H1 (cell line): ENCODE measurements at regions not wholly inside any gene's neighbourhood (a gene's known extent, or its start where the extent isn't known, plus 50 kb on each side); places are given as distances from the start of the nearest gene placed in this dataset.

Experiments
- CTCF ChIA-PET: fragments of 300-600 bp; sonication (Branson Sonifier 250); formaldehyde crosslinking; loops from one replicate; lab custom pipeline; 2021; ENCODE audit not compliant: partially characterized antibody; lab: Charles Lee
- POLR2A ChIA-PET: fragments of 300-600 bp; sonication (Branson Sonifier 250); formaldehyde crosslinking; loops from one replicate; lab custom pipeline; 2021; ENCODE audit warnings: inconsistent platforms; ENCODE audit not compliant: partially characterized antibody; lab: Charles Lee
- DNase-seq, 2 experiments: peaks; one replicate each; pipeline versions ENCODE4 v3.0.0 to v3.0.0-alpha.2; 2010 to 2022; ENCODE audit warnings: low spot score in 2 of 2, low read depth in 1 of 2, mixed read lengths in 1 of 2
- FAIRE-seq: peaks from 2 replicates; lab custom pipeline; 2011; peaks lifted over from hg19 to GRCh38; lab: Jason Lieb, UNC
- H2AFZ ChIP-seq: 2 replicates; pipeline ENCODE4 v1.8.1; 2012; ENCODE audit warnings: low read length, inconsistent platforms
- H2AK5ac ChIP-seq: 2 replicates; pipeline ENCODE4 v1.6.1; 2013; ENCODE audit warnings: low read depth, low read length
- H2BK120ac ChIP-seq: replicated peaks from 2 replicates; pipeline ENCODE3; 2013; ENCODE audit warnings: low read depth, low read length, inconsistent platforms
- H2BK12ac ChIP-seq: 2 replicates; pipeline ENCODE4 v1.6.1; 2013; ENCODE audit warnings: low read depth, low read length
- H2BK15ac ChIP-seq: 2 replicates; pipeline ENCODE4 v1.6.1; 2013; ENCODE audit warnings: low read length
- H2BK20ac ChIP-seq: 2 replicates; pipeline ENCODE4 v1.6.1; 2013; ENCODE audit warnings: low read length
- H2BK5ac ChIP-seq: 2 replicates; pipeline ENCODE4 v1.6.1; 2013; ENCODE audit warnings: low read depth, low read length
- H3K14ac ChIP-seq: 2 replicates; pipeline ENCODE4 v1.6.1; 2013; ENCODE audit warnings: inconsistent platforms; ENCODE audit not compliant: insufficient read length
- H3K18ac ChIP-seq: 2 replicates; pipeline ENCODE4 v1.6.1; 2013; ENCODE audit warnings: low read length; ENCODE audit errors: extremely low read depth
- H3K23ac ChIP-seq: 2 replicates; pipeline ENCODE4 v1.6.1; 2013; ENCODE audit warnings: inconsistent platforms; ENCODE audit not compliant: insufficient read length
- H3K23me2 ChIP-seq: 2 replicates; pipeline ENCODE4 v1.6.1; 2013; ENCODE audit warnings: low read depth, low read length
- H3K27ac ChIP-seq: 2 replicates; pipeline ENCODE4 v1.6.1; 2011; ENCODE audit warnings: low read depth, low read length, inconsistent platforms
- H3K27me3 ChIP-seq, 4 experiments: replicated peaks in 1 of 4; 1 replicate in 1 of 4; 2 replicates in 3 of 4; pipeline versions ENCODE4 v1.6.1 to v1.8.1; 2011 to 2013; ENCODE audit warnings: low read length in 3 of 4, mild to moderate bottlenecking in 3 of 4, inconsistent platforms in 2 of 4, mixed read lengths in 2 of 4, moderate library complexity in 1 of 4; ENCODE audit not compliant: control insufficient read depth in 3 of 4, insufficient read depth in 3 of 4; ENCODE audit errors: extremely low read depth in 1 of 4
- H3K36me3 ChIP-seq, 4 experiments: 2 replicates each; pipeline versions ENCODE4 v1.6.1 to v1.8.1; 2011 to 2013; ENCODE audit warnings: mild to moderate bottlenecking in 4 of 4, low read length in 3 of 4, moderate library complexity in 2 of 4, control low read depth in 1 of 4, inconsistent platforms in 1 of 4; ENCODE audit not compliant: insufficient read depth in 4 of 4, control insufficient read depth in 2 of 4
- H3K4ac ChIP-seq: replicated peaks from 2 replicates; pipeline ENCODE3; 2013; ENCODE audit warnings: low read length, low read depth, mixed read lengths, inconsistent platforms; ENCODE audit not compliant: insufficient read length
- H3K4me1 ChIP-seq, 4 experiments: replicated peaks in 1 of 4; 1 replicate in 1 of 4; 2 replicates in 3 of 4; pipeline versions ENCODE4 v1.6.1 to v1.8.1; 2011 to 2013; ENCODE audit warnings: low read length in 3 of 4, inconsistent platforms in 2 of 4, mixed read lengths in 1 of 4; ENCODE audit not compliant: insufficient read depth in 4 of 4, control insufficient read depth in 3 of 4
- H3K4me2 ChIP-seq, 2 experiments: 2 replicates each; pipeline versions ENCODE4 v1.6.1 to v1.8.1; 2011 to 2013; ENCODE audit warnings: low read depth in 2 of 2, low read length in 2 of 2, control low read depth in 1 of 2, inconsistent platforms in 1 of 2, mild to moderate bottlenecking in 1 of 2; ENCODE audit not compliant: insufficient read depth in 1 of 2
- H3K4me3 ChIP-seq, 4 experiments: fragments of 200-600, 300-600 bp in 1 of 4; sonication (generic), shearing (Covaris generic), sonication (Bioruptor Twin) in 1 of 4; 2 replicates each; pipeline versions ENCODE4 v1.5.1 to v1.8.1; 2011 to 2016; ENCODE audit warnings: low read length in 4 of 4, low read depth in 3 of 4, control low read depth in 2 of 4, inconsistent platforms in 2 of 4, mild to moderate bottlenecking in 2 of 4, mixed read lengths in 1 of 4, moderate library complexity in 1 of 4; ENCODE audit not compliant: insufficient read depth in 2 of 4; ENCODE audit errors: extremely low read depth in 1 of 4
- H3K56ac ChIP-seq: replicated peaks from 2 replicates; pipeline ENCODE3; 2013; ENCODE audit warnings: low read depth, mild to moderate bottlenecking, mixed read lengths, low read length, inconsistent platforms; ENCODE audit not compliant: insufficient read length
- H3K79me1 ChIP-seq: 2 replicates; pipeline ENCODE4 v1.6.1; 2013; ENCODE audit warnings: low read depth, low read length, control low read depth
- H3K79me2 ChIP-seq, 2 experiments: 2 replicates each; pipeline versions ENCODE4 v1.6.1 to v1.8.1; 2012 to 2013; ENCODE audit warnings: low read length in 2 of 2, mild to moderate bottlenecking in 2 of 2, inconsistent platforms in 1 of 2; ENCODE audit not compliant: insufficient read depth in 2 of 2, control insufficient read depth in 1 of 2
- H3K9ac ChIP-seq, 4 experiments: replicated peaks in 1 of 4; 1 replicate in 1 of 4; 2 replicates in 3 of 4; pipeline versions ENCODE4 v1.6.1 to v1.8.1; 2011 to 2013; ENCODE audit warnings: low read depth in 3 of 4, low read length in 3 of 4, control low read depth in 2 of 4, mild to moderate bottlenecking in 2 of 4, moderate library complexity in 2 of 4, inconsistent platforms in 1 of 4; ENCODE audit errors: extremely low read depth in 1 of 4
- H3K9me3 ChIP-seq, 2 experiments: 2 replicates each; pipeline versions ENCODE4 v1.6.1 to v1.8.1; 2012 to 2013; ENCODE audit warnings: mild to moderate bottlenecking in 2 of 2, moderate library complexity in 2 of 2, control low read depth in 1 of 2, inconsistent platforms in 1 of 2, low read depth in 1 of 2, low read length in 1 of 2, mixed read lengths in 1 of 2; ENCODE audit not compliant: insufficient read depth in 2 of 2
- H4K20me1 ChIP-seq, 2 experiments: replicated peaks in 1 of 2; 2 replicates each; pipeline versions ENCODE3 to v1.8.1; 2011 to 2013; ENCODE audit warnings: inconsistent platforms in 2 of 2, low read length in 2 of 2, mild to moderate bottlenecking in 1 of 2; ENCODE audit not compliant: insufficient read depth in 2 of 2, control insufficient read depth in 1 of 2
- H4K5ac ChIP-seq: 2 replicates; pipeline ENCODE4 v1.6.1; 2013; ENCODE audit warnings: low read length, low read depth, mixed read lengths, inconsistent platforms; ENCODE audit not compliant: insufficient read length
- H4K8ac ChIP-seq: 2 replicates; pipeline ENCODE4 v1.8.0; 2013; ENCODE audit warnings: mild to moderate bottlenecking, moderate library complexity, low read length, inconsistent platforms; ENCODE audit not compliant: insufficient read depth; ENCODE audit errors: extremely low read depth
- H4K91ac ChIP-seq: replicated peaks from 2 replicates; pipeline ENCODE3; 2013; ENCODE audit warnings: low read length, mixed read lengths, inconsistent platforms; ENCODE audit not compliant: insufficient read length
- CEBPB ChIP-seq: IDR thresholded peaks from 2 replicates; pipeline ENCODE4 v1.6.1; 2012; ENCODE audit warnings: low read depth, low read length
- EP300 ChIP-seq, 2 experiments: IDR thresholded peaks; 1 replicate in 1 of 2; 2 replicates in 1 of 2; pipeline ENCODE4 v1.6.1; 2011 to 2012; ENCODE audit warnings: low read depth in 2 of 2, low read length in 2 of 2, mild to moderate bottlenecking in 2 of 2, borderline replicate concordance in 1 of 2, inconsistent platforms in 1 of 2, moderate library complexity in 1 of 2
- GTF2F1 ChIP-seq: IDR thresholded peaks from 2 replicates; pipeline ENCODE4 v1.6.1; 2012; ENCODE audit warnings: low read depth, low read length, improper control_type of control experiment, borderline replicate concordance
- HDAC2 ChIP-seq, 2 experiments: fragments of 300-600 bp in 1 of 2; sonication (generic) in 1 of 2; IDR thresholded peaks; 2 replicates each; pipeline ENCODE4 v1.6.1; 2011 to 2012; ENCODE audit warnings: low read depth in 2 of 2, low read length in 2 of 2, mild to moderate bottlenecking in 2 of 2, moderate library complexity in 2 of 2, borderline replicate concordance in 1 of 2, inconsistent platforms in 1 of 2
- NRF1 ChIP-seq: IDR thresholded peaks from 2 replicates; pipeline ENCODE4 v1.6.1; 2011; ENCODE audit warnings: mild to moderate bottlenecking, low read depth, low read length, improper control_type of control experiment
- SUZ12 ChIP-seq: fragments of 200-600 bp; sonication (generic); IDR thresholded peaks from 2 replicates; pipeline ENCODE4 v1.6.1; 2012; ENCODE audit warnings: mild to moderate bottlenecking, inconsistent platforms, low read length, moderate library complexity, mixed read lengths
- TBP ChIP-seq: IDR thresholded peaks from 2 replicates; pipeline ENCODE4 v1.6.1; 2011; ENCODE audit warnings: low read depth, low read length, improper control_type of control experiment
- WGBS, 2 experiments: shearing (Covaris generic) in 1 of 2; methylation state at CpG; one replicate each; pipeline versions ENCODE4 v1.1.6 to v1.1.7; 2013 to 2015; ENCODE audit warnings: low lambda C conversion rate in 2 of 2, mixed read lengths in 2 of 2, inconsistent platforms in 1 of 2, low coverage in 1 of 2, missing lambda C conversion rate in 1 of 2; ENCODE audit not compliant: insufficient replicate concordance in 2 of 2, insufficient coverage in 1 of 2, insufficient read length in 1 of 2; ENCODE audit errors: extremely low coverage in 1 of 2, missing lambda C conversion rate in 1 of 2; 5-methylcytosine and 5-hydroxymethylcytosine counted together
- TF ChIP-seq, protein P1 (sequence below): IDR thresholded peaks from 2 replicates; pipeline ENCODE4 v1.6.1; 2012; ENCODE audit warnings: inconsistent platforms

DNA sequence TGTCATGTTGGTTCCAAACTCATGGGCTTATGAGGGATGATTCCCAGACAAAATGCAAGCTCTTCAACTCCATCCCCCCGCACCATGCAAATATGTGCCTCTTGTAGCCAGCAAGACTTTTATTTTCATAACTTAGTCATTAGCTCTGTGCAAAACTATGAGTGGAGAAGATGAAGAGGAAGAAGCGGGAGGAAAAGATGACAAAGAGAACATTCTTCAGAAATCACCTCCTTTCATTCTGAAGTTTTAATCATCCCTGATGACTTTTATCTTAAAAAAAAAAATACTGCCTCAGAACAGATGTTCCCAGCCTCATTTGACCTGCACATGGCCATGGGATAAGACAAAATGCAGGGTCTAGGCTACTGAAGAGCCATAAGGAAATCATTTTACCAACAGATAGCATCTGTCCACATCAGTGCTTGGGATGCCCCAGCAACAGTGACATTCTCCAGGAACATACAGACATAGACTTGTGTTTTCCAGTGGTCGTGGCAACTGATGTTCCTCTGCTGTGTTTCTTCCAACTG is 145.5 kb downstream of the WNT5A start:
- Histone ChIP-seq H3K4me1 (no peaks in the 10 kb centered on the region), H3K23me2 (no peaks in the 10 kb centered on the region), H4K20me1 (no peaks in the 10 kb centered on the region), H3K18ac (no peak overlapping the region), H4K91ac (no peak overlapping the region), H3K9me3 (no peaks in the 10 kb centered on the region), H3K36me3 (no peaks in the 10 kb centered on the region), H3K4ac (no peak overlapping the region), H3K4me2 (no peak overlapping the region), H3K79me1 (no peaks in the 10 kb centered on the region), H2BK20ac (no peak overlapping the region), H2BK15ac (no peak overlapping the region), H3K9ac (no peak overlapping the region), H4K5ac (no peak overlapping the region), H2BK120ac (no peak overlapping the region), H3K23ac (no peak overlapping the region), H3K4me3 (no peak overlapping the region), H3K79me2 (no peaks in the 10 kb centered on the region), H4K8ac (no peak overlapping the region), H3K27me3 (no peaks in the 10 kb centered on the region), H3K14ac (no peak overlapping the region), H2AK5ac (no peak overlapping the region), H3K56ac (no peak overlapping the region)
- CTCF ChIA-PET = interaction anchor here (1.0 kb wide), 1 partner anchor 160 kb away, joined by 5 read pairs; no protein-coding TSS in a partner anchor
- DNase-seq (no peak), FAIRE-seq (no peak)
- POLR2A ChIA-PET = no interaction called here
- TF ChIP-seq GTF2F1 = no peak
- no peak for TF ChIP-seq NRF1
- TF ChIP-seq EP300 (IDR thresholded peaks at IDR 0.05; ENCODE audit: borderline replicate concordance in 1 of 2, low read depth in 2 of 2, low read length in 2 of 2) = no peak
- TF ChIP-seq, protein P1, sequence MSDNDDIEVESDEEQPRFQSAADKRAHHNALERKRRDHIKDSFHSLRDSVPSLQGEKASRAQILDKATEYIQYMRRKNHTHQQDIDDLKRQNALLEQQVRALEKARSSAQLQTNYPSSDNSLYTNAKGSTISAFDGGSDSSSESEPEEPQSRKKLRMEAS = no peak
- no peak for TF ChIP-seq TBP
- TF ChIP-seq HDAC2 (IDR thresholded peaks at IDR 0.05; ENCODE audit: borderline replicate concordance in 1 of 2, low read depth in 2 of 2, low read length in 2 of 2) = no peak
- TF ChIP-seq SUZ12 = no peak
- no peak for TF ChIP-seq CEBPB
- TF ChIP-seq, all 59 proteins: peak for 0
- Histone ChIP-seq H3K27ac (no peak overlapping the region), H2BK5ac (no peak overlapping the region), H2AFZ (no peak overlapping the region), H2BK12ac (no peak overlapping the region)
- 89% methylated on average over 3 of the region's 3 CpGs; no CpG with 5 or more reads in 1 of the 2 experiments for WGBS, 2 experiments
